Ishikawa (cell line): ENCODE measurements at regions not wholly inside any gene's neighbourhood (a gene's known extent, or its start where the extent isn't known, plus 50 kb on each side); places are given as distances from the start of the nearest gene placed in this dataset.

Source experiments
- CEBPB ChIP-seq: IDR thresholded peaks from 2 replicates; pipeline ENCODE4 v1.6.1; 2012
- CREB1 ChIP-seq: IDR thresholded peaks from 2 replicates; pipeline ENCODE4 v1.6.1; 2012; ENCODE audit warnings: low read depth
- EGR1 ChIP-seq: IDR thresholded peaks from 2 replicates; pipeline ENCODE4 v1.6.1; 2012
- EP300 ChIP-seq: IDR thresholded peaks from 2 replicates; pipeline ENCODE4 v1.6.1; 2012; ENCODE audit warnings: borderline replicate concordance
- MAX ChIP-seq: IDR thresholded peaks from 2 replicates; pipeline ENCODE4 v1.6.1; 2012
- NFIC ChIP-seq: IDR thresholded peaks from 2 replicates; pipeline ENCODE4 v1.6.1; 2012
- RAD21 ChIP-seq: IDR thresholded peaks from 2 replicates; pipeline ENCODE4 v1.6.1; 2012; ENCODE audit warnings: low read depth
- REST ChIP-seq: IDR thresholded peaks from 2 replicates; pipeline ENCODE4 v1.6.1; 2012; ENCODE audit warnings: low read depth, mild to moderate bottlenecking
- TAF1 ChIP-seq: IDR thresholded peaks from 2 replicates; pipeline ENCODE4 v1.6.1; 2012; ENCODE audit warnings: low read depth, mild to moderate bottlenecking
- YY1 ChIP-seq: IDR thresholded peaks from 2 replicates; pipeline ENCODE4 v1.6.1; 2012; ENCODE audit warnings: low read depth

- TF ChIP-seq REST (no peak), CEBPB (no peak), NFIC (no peak), EP300 (no peak), MAX (no peak), CREB1 (no peak), YY1 (no peak), TAF1 (no peak), EGR1 (no peak), RAD21 (no peak)
These were observed 151.7 kb upstream of the CPEB2 start for GRCh38 chr4:14850455-14851097.
